NCI-H460 (cell line): ENCODE measurements at regions not wholly inside any gene's neighbourhood (a gene's known extent, or its start where the extent isn't known, plus 50 kb on each side); places are given as distances from the start of the nearest gene placed in this dataset.
"Not testable (repeated sequence)": the region's sequence is repeated elsewhere in the genome, so short reads cannot be mapped to it uniquely, and the experiment has no call there.

ENCODE experiments used
- DNase-seq: peaks from one replicate; pipeline ENCODE4 v3.0.0-alpha.2; 2016; ENCODE audit warnings: low read depth; ENCODE audit errors: extremely low read depth

- DNase-seq, result no peak
Measured at GRCh38 chr12:97711392-97711791, 248.8 kb downstream of the RMST start.

- no peak for DNase-seq
Measured at GRCh38 chr12:97713270-97713669, 250.7 kb downstream of the RMST start.

- no peak for DNase-seq
Measured at GRCh38 chr12:97714107-97714563, 251.5 kb downstream of the RMST start.

DNA sequence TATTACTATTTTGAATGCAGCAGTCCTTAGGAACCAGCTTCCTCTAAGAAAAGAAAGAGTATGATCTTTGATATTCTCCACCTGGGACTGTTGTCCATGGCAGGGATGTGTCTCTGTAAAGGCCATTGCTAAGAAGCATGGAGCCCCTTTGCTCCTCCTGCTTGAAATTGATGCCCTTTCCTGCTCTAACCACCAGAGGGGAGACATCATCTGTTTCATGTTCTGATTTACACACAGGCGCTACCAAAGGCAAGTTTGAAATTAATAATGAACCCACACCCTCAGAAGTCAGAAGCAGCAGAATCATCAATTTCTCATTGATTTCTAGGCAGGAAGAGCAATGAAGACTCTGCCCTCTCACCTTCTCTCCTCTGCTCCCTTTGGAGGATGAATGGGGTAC is 253.8 kb downstream of the RMST start:
- peak; percentile 7 for DNase-seq

GRCh38 chr12:97723801-97724200 is 261.2 kb downstream of the RMST start:
- DNase-seq, result not testable (repeated sequence)

DNA sequence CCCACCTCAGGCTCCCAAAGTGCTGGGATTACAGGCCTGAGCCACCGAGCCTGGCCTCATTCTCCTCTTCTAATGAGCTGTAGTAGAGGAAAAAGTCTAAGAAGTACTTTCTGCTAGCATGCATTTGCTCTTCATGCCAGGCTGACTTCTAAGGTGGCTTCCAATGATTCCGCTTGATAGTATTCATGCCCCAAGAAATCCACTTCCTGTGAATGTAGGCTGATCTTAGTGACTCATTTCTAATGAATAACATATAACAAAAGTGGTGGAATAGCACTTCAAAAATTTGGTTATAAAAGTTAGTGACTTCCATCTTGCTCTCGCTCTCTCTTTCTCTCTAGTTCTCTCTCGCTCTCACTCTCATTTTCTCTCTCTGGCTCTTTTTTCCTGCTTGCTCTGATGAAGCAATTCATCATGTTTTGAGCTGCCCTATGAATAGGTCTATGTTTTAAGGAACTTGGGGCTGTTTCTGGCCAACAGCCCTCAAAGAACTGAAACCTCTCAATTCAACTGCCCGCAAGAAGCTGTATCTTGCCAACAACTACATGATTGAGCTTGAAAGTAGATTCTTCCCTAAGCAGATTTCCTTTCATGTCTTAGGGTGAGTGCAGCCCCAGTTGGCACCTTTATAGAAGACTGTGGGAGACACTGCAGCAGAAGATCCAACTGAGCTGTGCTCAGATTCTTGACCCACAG is 282.9 kb downstream of the RMST start:
- DNase-seq, result no peak

DNA sequence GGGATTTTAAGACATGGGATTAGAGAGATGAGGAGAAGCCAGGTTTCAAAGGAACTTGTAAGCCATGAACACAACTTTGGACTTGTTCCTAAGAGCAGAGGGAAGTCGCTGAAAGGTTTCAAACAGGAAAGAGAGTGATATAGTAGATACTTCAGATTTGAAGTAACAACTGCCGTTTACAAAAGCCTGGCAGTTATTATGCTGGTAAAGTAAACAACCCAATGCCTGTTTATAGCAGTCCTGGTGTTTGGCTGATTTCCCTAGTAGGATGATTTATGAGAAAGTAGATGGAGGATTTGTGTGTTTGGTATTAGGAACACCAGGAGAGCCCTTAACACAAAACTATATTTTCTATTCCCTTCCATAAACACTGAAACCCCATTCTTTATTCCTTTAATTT is 285.7 kb downstream of the RMST start:
- no peak for DNase-seq

DNA sequence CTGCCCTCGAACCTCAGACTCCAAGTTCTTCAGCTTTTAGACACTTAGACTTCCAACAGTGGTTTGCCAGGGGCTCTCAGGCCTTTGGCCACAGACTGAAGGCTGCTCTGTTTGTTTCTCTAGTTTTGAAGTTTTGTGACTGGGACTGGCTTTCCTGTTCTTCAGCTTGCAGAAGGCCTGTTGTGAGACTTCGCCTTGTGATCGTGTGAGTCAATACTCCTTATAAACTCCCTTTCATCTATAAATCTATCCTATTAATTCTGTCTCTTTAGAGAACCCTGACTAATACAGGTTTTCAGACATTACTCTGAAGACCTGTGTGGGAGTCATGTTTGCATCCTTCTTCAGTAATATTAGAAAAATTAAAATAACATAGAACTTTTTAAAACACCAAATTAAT is 289.1 kb downstream of the RMST start:
- DNase-seq, result no peak

DNA sequence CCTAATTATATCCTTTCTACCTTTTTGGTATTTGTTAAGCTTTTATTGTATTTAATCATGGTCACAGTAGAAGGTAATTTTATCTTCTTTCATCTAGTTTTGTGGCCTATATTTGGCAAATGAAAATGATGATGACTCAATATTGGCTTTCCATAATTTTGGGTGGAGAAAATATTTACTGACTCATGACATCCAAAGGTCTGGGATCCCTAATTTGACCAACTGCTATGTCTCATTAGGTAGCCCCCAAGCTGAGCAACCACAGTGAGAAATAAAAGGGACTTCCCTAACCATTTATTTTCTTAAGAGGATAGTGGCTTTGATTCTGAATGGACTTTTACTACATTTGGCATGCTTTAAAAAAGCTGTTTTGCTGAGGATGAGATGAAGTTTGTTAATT is 289.5 kb downstream of the RMST start:
- no peak for DNase-seq

- no peak for DNase-seq
Measured at GRCh38 chr12:97753332-97753731, 290.7 kb downstream of the RMST start.

- DNase-seq, result no peak
Measured at GRCh38 chr12:97754306-97754705, 291.7 kb downstream of the RMST start.

GRCh38 chr12:97756066-97756666 is 293.6 kb downstream of the RMST start:
- no peak for DNase-seq

GRCh38 chr12:97756741-97757140 is 294.1 kb downstream of the RMST start:
- no peak for DNase-seq

DNA sequence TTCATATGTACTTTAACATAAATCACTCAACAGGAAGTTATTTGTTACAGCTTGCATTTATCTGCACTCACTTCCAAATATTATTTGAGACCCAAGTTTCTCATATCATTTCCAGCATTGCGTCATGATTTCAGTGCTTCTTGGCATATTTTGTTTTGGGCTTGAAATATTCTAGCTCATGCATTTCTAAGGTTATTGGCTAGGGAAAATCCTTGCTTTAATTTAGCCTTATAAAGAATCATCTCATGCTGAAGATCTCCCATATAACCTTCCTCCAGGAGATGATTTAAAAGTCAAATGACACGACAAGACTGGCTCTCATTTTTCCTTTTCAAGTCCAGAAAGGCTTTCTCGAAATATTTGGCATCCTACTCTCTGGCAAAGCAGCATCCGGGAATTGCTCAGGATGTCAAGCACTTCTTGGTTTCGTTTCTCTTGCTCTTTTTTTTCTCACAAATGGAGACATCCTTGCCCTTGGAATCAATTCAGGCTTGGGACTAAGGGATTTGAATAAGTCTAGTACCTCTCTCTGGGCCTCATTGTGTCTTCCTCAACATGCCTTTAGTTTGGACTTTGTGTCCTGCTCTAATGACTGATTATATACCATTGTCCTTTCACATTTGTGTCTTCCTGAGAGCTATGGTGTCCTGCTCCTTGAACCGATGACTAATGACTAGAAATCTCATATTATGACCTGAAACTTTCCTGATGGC is 295.0 kb downstream of the RMST start:
- no peak for DNase-seq

GRCh38 chr12:97758194-97758501 is 295.5 kb downstream of the RMST start:
- DNase-seq, result no peak

- no peak for DNase-seq
Measured at GRCh38 chr12:97758586-97758985, 296.0 kb downstream of the RMST start.

DNA sequence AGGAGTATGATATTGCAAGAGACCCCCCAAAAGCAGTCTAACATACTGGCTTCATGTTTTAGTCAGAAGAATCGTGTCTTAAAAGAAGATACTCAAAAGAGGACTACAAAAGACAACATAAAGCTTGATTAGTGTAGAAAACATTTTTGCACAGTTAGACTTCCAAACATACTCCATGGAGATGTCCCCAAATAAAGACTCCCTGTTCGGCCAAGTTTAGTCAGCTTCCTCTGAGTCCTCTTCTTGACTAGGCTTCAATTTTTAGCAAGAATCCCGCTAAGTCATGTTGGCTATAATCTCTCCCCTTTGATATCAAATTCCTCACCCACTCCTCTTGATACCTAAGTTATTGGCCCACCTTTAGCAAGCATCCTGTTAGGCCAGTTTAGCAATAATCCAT is 298.0 kb downstream of the RMST start:
- DNase-seq, result no peak

- no peak for DNase-seq
Measured at GRCh38 chr12:97763113-97763512, 300.5 kb downstream of the RMST start.

DNA sequence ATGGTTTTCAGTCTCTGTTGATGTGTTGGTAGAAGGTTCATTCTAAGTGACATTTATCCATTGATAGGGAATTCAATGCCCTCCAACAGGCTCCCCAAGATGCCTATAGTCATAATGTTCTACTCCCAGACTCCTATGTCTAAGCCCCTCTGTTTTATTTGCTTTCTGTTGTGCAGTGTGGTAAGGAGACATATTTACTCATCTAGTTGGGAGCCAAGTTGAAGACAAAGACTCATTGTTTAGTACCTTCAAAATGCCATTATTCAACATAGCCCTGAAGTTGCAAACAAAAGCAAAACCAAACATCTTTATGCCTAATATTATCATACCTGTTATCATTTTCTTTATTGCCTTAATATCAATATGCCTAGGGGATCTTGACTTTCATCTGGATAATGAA is 302.1 kb downstream of the RMST start:
- no peak for DNase-seq

- no peak for DNase-seq
Measured at GRCh38 chr12:97767347-97767746, 304.7 kb downstream of the RMST start.

- no peak for DNase-seq
Measured at GRCh38 chr12:97778111-97778510, 315.5 kb downstream of the RMST start.

GRCh38 chr12:97781342-97781741 is 318.7 kb downstream of the RMST start:
- no peak for DNase-seq
